SK-N-SH (cell line): ENCODE measurements at regions not wholly inside any gene's neighbourhood (a gene's known extent, or its start where the extent isn't known, plus 50 kb on each side); places are given as distances from the start of the nearest gene placed in this dataset.

ENCODE experiments used
- CTCF ChIA-PET: fragments of 300-600, 350-600 bp; formaldehyde crosslinking; extraction: SDS; loops from one replicate; lab custom pipeline; 2021; lab: Yijun Ruan, JAX
- POLR2A ChIA-PET: fragments of 350-600 bp; sonication (Branson Sonifier 250); formaldehyde crosslinking; extraction: SDS; loops from one replicate; lab custom pipeline; 2020; ENCODE audit warnings: antibody characterized with exemption, inconsistent platforms; lab: Yijun Ruan, JAX
- DNase-seq: peaks from one replicate; pipeline ENCODE4 v3.0.0; 2012
- H2AFZ ChIP-seq: fragments of 200-600 bp; sonication (generic); 2 replicates; pipeline ENCODE4 v1.8.1; 2016; ENCODE audit warnings: antibody characterized with exemption, mild to moderate bottlenecking, low read depth
- H3F3A ChIP-seq: fragments of 200-600 bp; sonication (generic); replicated peaks from 2 replicates; pipeline ENCODE3; 2016; ENCODE audit warnings: antibody characterized with exemption, mild to moderate bottlenecking; ENCODE audit not compliant: insufficient read depth
- H3K27ac ChIP-seq, 2 experiments: fragments of 200-500 bp in 1 of 2; fragments of 200-600 bp in 1 of 2; sonication (Bioruptor generic) in 1 of 2; sonication (generic), shearing (Covaris generic) in 1 of 2; 2 replicates each; pipeline versions ENCODE4 v1.5.1 to v1.6.1; 2014 to 2016; ENCODE audit warnings: low read depth in 2 of 2, inconsistent platforms in 1 of 2, low read length in 1 of 2, mild to moderate bottlenecking in 1 of 2, mixed read lengths in 1 of 2
- H3K27me3 ChIP-seq: fragments of 200-600 bp; sonication (generic), shearing (Covaris generic); 2 replicates; pipeline ENCODE4 v1.6.1; 2016; ENCODE audit warnings: mixed run types; ENCODE audit not compliant: insufficient read depth
- H3K36me3 ChIP-seq, 2 experiments: fragments of 200-500 bp in 1 of 2; fragments of 200-600 bp in 1 of 2; sonication (Bioruptor generic) in 1 of 2; sonication (generic) in 1 of 2; replicated peaks in 1 of 2; 2 replicates each; pipeline versions ENCODE3 to v1.5.1; 2014 to 2016; ENCODE audit warnings: low read length in 1 of 2, mild to moderate bottlenecking in 1 of 2; ENCODE audit not compliant: insufficient read depth in 2 of 2, control insufficient read depth in 1 of 2
- H3K4me1 ChIP-seq, 2 experiments: fragments of 200-500 bp in 1 of 2; fragments of 200-600 bp in 1 of 2; sonication (Bioruptor generic) in 1 of 2; sonication (generic), shearing (Covaris generic) in 1 of 2; 2 replicates each; pipeline versions ENCODE4 v1.5.1 to v1.6.1; 2014 to 2016; ENCODE audit warnings: low read depth in 1 of 2, low read length in 1 of 2, mixed run types in 1 of 2; ENCODE audit not compliant: insufficient read depth in 2 of 2, control insufficient read depth in 1 of 2
- H3K4me2 ChIP-seq: fragments of 200-600 bp; sonication (generic), shearing (Covaris generic); 2 replicates; pipeline ENCODE4 v1.6.1; 2017; ENCODE audit warnings: mixed run types
- H3K4me3 ChIP-seq, 2 experiments: fragments of 200-500 bp in 1 of 2; fragments of 200-600 bp in 1 of 2; sonication (Bioruptor generic) in 1 of 2; sonication (generic), shearing (Covaris generic) in 1 of 2; 2 replicates each; pipeline versions ENCODE4 v1.5.1 to v1.8.1; 2014 to 2016; ENCODE audit warnings: low read depth in 2 of 2, inconsistent platforms in 1 of 2, low read length in 1 of 2, mild to moderate bottlenecking in 1 of 2, mixed read lengths in 1 of 2, moderate library complexity in 1 of 2
- H3K79me2 ChIP-seq: fragments of 200-600 bp; sonication (generic); 2 replicates; pipeline ENCODE4 v1.8.1; 2017; ENCODE audit warnings: mild to moderate bottlenecking; ENCODE audit not compliant: insufficient read depth
- H3K9ac ChIP-seq: fragments of 200-600 bp; sonication (generic); 2 replicates; pipeline ENCODE4 v1.6.1; 2017; ENCODE audit warnings: mixed run types
- H3K9me2 ChIP-seq: fragments of 200-600 bp; sonication (generic); 2 replicates; pipeline ENCODE4 v1.6.1; 2017; ENCODE audit warnings: mixed run types
- H3K9me3 ChIP-seq: fragments of 200-600 bp; sonication (generic); 2 replicates; pipeline ENCODE4 v1.6.1; 2017; ENCODE audit warnings: mixed run types, mild to moderate bottlenecking, moderate library complexity
- H4K20me1 ChIP-seq: fragments of 200-600 bp; sonication (generic); 2 replicates; pipeline ENCODE4 v1.6.1; 2017; ENCODE audit warnings: mild to moderate bottlenecking, mixed run types; ENCODE audit not compliant: insufficient read depth
- CHD2 ChIP-seq: fragments of 150-350 bp; IDR thresholded peaks from 2 replicates; pipeline ENCODE4 v1.6.1; 2018; ENCODE audit warnings: low read length; ENCODE audit not compliant: partially characterized antibody
- ELF1 ChIP-seq: IDR thresholded peaks from 2 replicates; pipeline ENCODE4 v1.4.0; 2012
- EZH2phosphoT487 ChIP-seq: fragments of 200-600 bp; sonication (generic); IDR thresholded peaks from 2 replicates; pipeline ENCODE4 v1.6.1; 2017; ENCODE audit warnings: low read depth, mixed run types, mild to moderate bottlenecking, antibody characterized with exemption, moderate library complexity, borderline replicate concordance
- FOSL2 ChIP-seq: IDR thresholded peaks from 2 replicates; pipeline ENCODE4 v1.4.0; 2012; ENCODE audit warnings: low read depth, mild to moderate bottlenecking, moderate library complexity, borderline replicate concordance
- FOXJ3 ChIP-seq: sonication (generic); formaldehyde crosslinking; IDR thresholded peaks from 2 replicates; pipeline ENCODE4 v1.5.1; 2020; ENCODE audit warnings: mild to moderate bottlenecking, missing genetic modification reagents
- FOXM1 ChIP-seq: IDR thresholded peaks from 2 replicates; pipeline ENCODE4 v1.4.0; 2012; ENCODE audit warnings: low read depth, mild to moderate bottlenecking
- GATA2 ChIP-seq: sonication (generic); formaldehyde crosslinking; IDR thresholded peaks from 2 replicates; pipeline ENCODE4 v1.5.0; 2020; ENCODE audit warnings: mild to moderate bottlenecking, missing genetic modification reagents
- JUND ChIP-seq: IDR thresholded peaks from 2 replicates; pipeline ENCODE4 v1.4.0; 2012
- POLR2AphosphoS5 ChIP-seq: IDR thresholded peaks from 2 replicates; pipeline ENCODE4 v1.6.1; 2012; ENCODE audit warnings: low read depth, low read length
- RAD21 ChIP-seq: IDR thresholded peaks from 2 replicates; pipeline ENCODE4 v1.6.1; 2012; ENCODE audit warnings: mild to moderate bottlenecking, low read length
- RCOR1 ChIP-seq: fragments of 150-350 bp; IDR thresholded peaks from 2 replicates; pipeline ENCODE4 v1.6.1; 2017; ENCODE audit warnings: antibody characterized with exemption, low read length
- RFX5 ChIP-seq: IDR thresholded peaks from 2 replicates; pipeline ENCODE4 v1.6.1; 2012; ENCODE audit warnings: mild to moderate bottlenecking, improper control_type of control experiment, low read length
- RXRA ChIP-seq: IDR thresholded peaks from 2 replicates; pipeline ENCODE4 v1.4.0; 2012; ENCODE audit warnings: low read depth, mild to moderate bottlenecking, borderline replicate concordance
- SIN3A ChIP-seq: IDR thresholded peaks from 2 replicates; pipeline ENCODE4 v1.6.1; 2012; ENCODE audit warnings: low read depth, mild to moderate bottlenecking, low read length, moderate library complexity, borderline replicate concordance
- SMC3 ChIP-seq: IDR thresholded peaks from 2 replicates; pipeline ENCODE4 v1.6.1; 2012; ENCODE audit warnings: low read depth, low read length, improper control_type of control experiment
- TCF12 ChIP-seq: IDR thresholded peaks from 2 replicates; pipeline ENCODE4 v1.4.0; 2012
- TEAD4 ChIP-seq: IDR thresholded peaks from 2 replicates; pipeline ENCODE4 v1.4.0; 2012; ENCODE audit warnings: mild to moderate bottlenecking, borderline replicate concordance; ENCODE audit not compliant: insufficient read depth
- YY1 ChIP-seq: IDR thresholded peaks from 2 replicates; pipeline ENCODE4 v1.4.0; 2012; ENCODE audit warnings: low read depth, mild to moderate bottlenecking
- WGBS: methylation state at CpG from one replicate; pipeline ENCODE4 v1.1.6; 2017; ENCODE audit warnings: low lambda C conversion rate; 5-methylcytosine and 5-hydroxymethylcytosine counted together
- TF ChIP-seq, protein P1 (sequence below): fragments of 200-600 bp; sonication (generic); IDR thresholded peaks from 2 replicates; pipeline ENCODE4 v1.6.1; 2017; ENCODE audit warnings: antibody characterized with exemption, mild to moderate bottlenecking, moderate library complexity
- TF ChIP-seq, protein P2 (sequence below): fragments of 150-350 bp; IDR thresholded peaks from 2 replicates; pipeline ENCODE4 v1.6.1; 2017; ENCODE audit warnings: antibody characterized with exemption, low read length, low read depth, borderline replicate concordance
- TF ChIP-seq, protein P3 (sequence below): IDR thresholded peaks from 2 replicates; pipeline ENCODE4 v1.4.0; 2012; ENCODE audit warnings: low read depth, borderline replicate concordance

DNA sequence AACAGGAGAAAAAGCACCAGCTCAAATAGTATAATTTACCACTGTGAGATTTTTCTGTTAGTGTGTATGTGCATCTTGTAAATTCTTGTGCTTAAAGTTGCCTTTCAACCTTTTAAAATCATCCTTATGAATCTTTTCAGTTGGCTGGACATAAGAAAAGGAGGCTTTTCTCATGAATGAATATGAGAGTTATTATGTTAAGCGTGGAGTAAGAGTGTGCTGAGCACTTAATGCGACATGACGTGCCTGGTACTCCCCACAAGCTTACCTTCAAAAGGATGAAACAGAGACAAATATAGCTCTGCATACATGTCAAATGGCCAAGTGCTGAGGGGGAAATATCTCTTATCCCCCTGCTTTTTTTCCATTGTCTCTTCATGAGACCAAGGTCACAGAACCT, 85.3 kb upstream of the ADGRL2 start (continued):
- TF ChIP-seq, protein P1, sequence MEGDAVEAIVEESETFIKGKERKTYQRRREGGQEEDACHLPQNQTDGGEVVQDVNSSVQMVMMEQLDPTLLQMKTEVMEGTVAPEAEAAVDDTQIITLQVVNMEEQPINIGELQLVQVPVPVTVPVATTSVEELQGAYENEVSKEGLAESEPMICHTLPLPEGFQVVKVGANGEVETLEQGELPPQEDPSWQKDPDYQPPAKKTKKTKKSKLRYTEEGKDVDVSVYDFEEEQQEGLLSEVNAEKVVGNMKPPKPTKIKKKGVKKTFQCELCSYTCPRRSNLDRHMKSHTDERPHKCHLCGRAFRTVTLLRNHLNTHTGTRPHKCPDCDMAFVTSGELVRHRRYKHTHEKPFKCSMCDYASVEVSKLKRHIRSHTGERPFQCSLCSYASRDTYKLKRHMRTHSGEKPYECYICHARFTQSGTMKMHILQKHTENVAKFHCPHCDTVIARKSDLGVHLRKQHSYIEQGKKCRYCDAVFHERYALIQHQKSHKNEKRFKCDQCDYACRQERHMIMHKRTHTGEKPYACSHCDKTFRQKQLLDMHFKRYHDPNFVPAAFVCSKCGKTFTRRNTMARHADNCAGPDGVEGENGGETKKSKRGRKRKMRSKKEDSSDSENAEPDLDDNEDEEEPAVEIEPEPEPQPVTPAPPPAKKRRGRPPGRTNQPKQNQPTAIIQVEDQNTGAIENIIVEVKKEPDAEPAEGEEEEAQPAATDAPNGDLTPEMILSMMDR = no peak

DNA sequence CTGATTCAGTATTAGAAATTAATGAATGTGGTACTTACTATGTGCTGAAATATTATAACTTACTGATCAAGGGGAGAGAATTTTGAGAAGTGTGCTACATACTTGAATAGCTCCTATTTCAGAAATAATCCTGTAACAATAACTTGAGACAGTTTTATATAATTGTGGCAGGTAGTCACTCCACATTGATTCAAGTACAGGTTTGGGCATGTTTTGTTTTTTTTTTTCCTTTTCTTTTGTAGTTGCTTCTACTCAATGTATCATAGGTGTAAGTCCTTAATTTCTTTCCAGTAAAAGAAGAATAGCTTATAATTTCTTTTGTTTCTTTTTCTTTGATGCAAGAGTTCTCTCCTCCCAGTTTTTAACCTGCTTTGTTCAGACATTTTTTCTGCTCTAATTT, 86.1 kb upstream of the ADGRL2 start:
- Histone ChIP-seq H3K4me2 (no peak overlapping the region), H3K9ac (no peak overlapping the region), H3K27me3 (no peaks in the 10 kb centered on the region), H3K4me1 (no peaks in the 10 kb centered on the region), H3K27ac (no peak overlapping the region), H3K9me2 (no peaks in the 10 kb centered on the region), H3K9me3 (no peaks in the 10 kb centered on the region), H3K79me2 (no peaks in the 10 kb centered on the region), H3K36me3 (no peaks in the 10 kb centered on the region), H4K20me1 (no peaks in the 10 kb centered on the region), H3F3A (peaks cover 12% of the 10 kb centered on the region), H2AFZ (no peak overlapping the region), H3K4me3 (no peak overlapping the region)
- DNase-seq = no peak
- ChIA-PET POLR2A (no interaction called here), CTCF (interaction anchor here (0.7 to 1.4 kb wide), 2 partner anchors 44 to 325 kb away, joined by 3 read pairs; no protein-coding TSS in a partner anchor)
- TF ChIP-seq JUND = no peak
- TF ChIP-seq SIN3A = no peak
- no peak for TF ChIP-seq POLR2AphosphoS5
- TF ChIP-seq ELF1 = no peak
- TF ChIP-seq RFX5 = no peak
- no peak for TF ChIP-seq EZH2phosphoT487
- no peak for TF ChIP-seq TCF12
- TF ChIP-seq FOSL2 = no peak
- TF ChIP-seq CHD2 = no peak
- TF ChIP-seq RXRA = no peak
- no peak for TF ChIP-seq RCOR1
- TF ChIP-seq YY1 = no peak
- no peak for TF ChIP-seq GATA2 (CRISPR knock-in tag)
- TF ChIP-seq SMC3 = no peak
- TF ChIP-seq, protein P2, sequence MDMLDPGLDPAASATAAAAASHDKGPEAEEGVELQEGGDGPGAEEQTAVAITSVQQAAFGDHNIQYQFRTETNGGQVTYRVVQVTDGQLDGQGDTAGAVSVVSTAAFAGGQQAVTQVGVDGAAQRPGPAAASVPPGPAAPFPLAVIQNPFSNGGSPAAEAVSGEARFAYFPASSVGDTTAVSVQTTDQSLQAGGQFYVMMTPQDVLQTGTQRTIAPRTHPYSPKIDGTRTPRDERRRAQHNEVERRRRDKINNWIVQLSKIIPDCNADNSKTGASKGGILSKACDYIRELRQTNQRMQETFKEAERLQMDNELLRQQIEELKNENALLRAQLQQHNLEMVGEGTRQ = no peak
- no peak for TF ChIP-seq RAD21

DNA sequence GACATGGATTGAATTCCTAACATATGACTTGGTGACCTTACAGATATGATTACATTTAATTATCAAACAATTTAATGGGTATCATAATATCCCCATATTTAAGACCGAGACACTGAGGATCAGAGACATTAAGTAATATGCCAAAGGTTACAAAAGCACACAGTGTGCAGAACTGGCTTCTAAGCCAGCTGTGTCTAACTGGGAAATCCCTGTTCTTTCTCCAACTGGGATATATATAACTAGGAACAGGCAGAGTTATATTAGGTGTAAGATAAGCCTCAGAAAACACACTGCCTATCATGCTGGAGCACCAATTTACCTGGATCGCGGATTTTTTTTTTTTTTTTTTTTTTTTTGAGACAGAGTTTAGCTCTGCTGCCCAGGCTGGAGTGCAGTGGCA, 88.3 kb upstream of the ADGRL2 start:
- Histone ChIP-seq H4K20me1 (no peaks in the 10 kb centered on the region), H2AFZ (no peak overlapping the region), H3K4me3 (no peak overlapping the region), H3F3A (peaks cover 14% of the 10 kb centered on the region), H3K9me2 (no peaks in the 10 kb centered on the region), H3K4me1 (peaks cover 0 to 2% of the 10 kb centered on the region in 2 experiments; a peak in 2 of 4 replicates), H3K27me3 (no peaks in the 10 kb centered on the region), H3K79me2 (no peaks in the 10 kb centered on the region), H3K36me3 (no peaks in the 10 kb centered on the region), H3K27ac (no peak overlapping the region), H3K9me3 (no peaks in the 10 kb centered on the region), H3K9ac (no peak overlapping the region), H3K4me2 (no peak overlapping the region)
- WGBS = 92% methylated on average over 3 of the region's 3 CpGs
- ChIA-PET CTCF (no interaction called here), POLR2A (no interaction called here)
- no peak for DNase-seq
- TF ChIP-seq FOXM1 (no peak), JUND (no peak), TEAD4 (no peak), FOXJ3 (CRISPR knock-in tag) (no peak), POLR2AphosphoS5 (no peak)
- TF ChIP-seq, protein P1 = no peak
- TF ChIP-seq, protein P2 = no peak
- TF ChIP-seq, protein P3, sequence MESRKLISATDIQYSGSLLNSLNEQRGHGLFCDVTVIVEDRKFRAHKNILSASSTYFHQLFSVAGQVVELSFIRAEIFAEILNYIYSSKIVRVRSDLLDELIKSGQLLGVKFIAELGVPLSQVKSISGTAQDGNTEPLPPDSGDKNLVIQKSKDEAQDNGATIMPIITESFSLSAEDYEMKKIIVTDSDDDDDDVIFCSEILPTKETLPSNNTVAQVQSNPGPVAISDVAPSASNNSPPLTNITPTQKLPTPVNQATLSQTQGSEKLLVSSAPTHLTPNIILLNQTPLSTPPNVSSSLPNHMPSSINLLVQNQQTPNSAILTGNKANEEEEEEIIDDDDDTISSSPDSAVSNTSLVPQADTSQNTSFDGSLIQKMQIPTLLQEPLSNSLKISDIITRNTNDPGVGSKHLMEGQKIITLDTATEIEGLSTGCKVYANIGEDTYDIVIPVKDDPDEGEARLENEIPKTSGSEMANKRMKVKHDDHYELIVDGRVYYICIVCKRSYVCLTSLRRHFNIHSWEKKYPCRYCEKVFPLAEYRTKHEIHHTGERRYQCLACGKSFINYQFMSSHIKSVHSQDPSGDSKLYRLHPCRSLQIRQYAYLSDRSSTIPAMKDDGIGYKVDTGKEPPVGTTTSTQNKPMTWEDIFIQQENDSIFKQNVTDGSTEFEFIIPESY = no peak
